ENCODE measurements at regions not wholly inside any gene's neighbourhood (a gene's known extent, or its start where the extent isn't known, plus 50 kb on each side); places are given as distances from the start of the nearest gene placed in this dataset.

DNA sequence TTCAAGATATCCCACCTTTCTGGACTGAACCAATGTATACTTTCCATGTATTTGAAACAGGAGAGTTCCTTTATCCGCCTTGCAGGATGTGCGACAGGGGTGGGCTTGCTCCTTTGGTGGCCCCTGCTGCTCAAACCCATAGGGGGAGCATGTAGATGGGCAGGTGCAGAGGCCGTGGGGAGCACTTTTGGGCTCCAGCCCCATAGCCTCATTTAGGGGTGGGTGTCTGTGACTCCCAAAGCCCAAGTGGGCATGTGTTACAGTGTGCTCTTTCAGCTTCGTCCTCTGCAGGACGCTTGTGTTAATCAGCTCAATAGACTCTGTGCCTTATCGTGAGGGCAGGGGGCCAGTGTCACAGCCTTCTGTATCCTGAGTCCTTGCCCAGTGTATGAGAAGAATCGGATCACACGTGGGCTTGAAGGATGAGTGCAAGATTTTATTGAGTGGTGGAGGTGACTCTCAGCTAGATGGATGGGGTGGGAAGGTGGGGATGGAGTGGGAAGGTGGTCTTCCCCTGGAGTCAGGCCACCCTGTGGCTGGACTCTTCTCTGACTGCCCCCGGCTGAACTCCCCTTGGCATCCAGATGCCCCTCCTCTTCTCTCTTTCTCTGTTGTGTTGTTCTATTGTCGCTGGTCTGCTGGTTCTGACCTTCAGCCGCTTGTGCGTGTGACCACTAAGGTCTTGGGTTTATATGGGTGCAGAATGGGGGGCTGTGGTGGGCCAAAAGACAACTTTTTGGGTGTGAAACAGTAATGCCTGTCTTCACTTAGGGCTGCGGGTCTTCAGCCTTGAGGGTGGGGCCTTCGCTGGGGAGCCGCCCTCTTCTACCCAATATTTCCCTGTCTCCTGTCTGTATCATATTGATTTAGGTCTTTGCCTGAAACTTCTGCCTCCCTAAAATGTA, 262.2 kb downstream of the GLRX3 start:
- H3K36me3 Mint-ChIP-seq (ENCODE audit: low read depth), result peaks cover 52% of the 10 kb centered on the region
- H4K20me1 ChIP-seq (replicated peaks; ENCODE audit: insufficient read depth), result no peaks in the 10 kb centered on the region
- TF ChIP-seq ZNF331 (CRISPR knock-in tag; IDR thresholded peaks at IDR 0.05; ENCODE audit: low read depth), result no peak
- TF ChIP-seq, protein P1, sequence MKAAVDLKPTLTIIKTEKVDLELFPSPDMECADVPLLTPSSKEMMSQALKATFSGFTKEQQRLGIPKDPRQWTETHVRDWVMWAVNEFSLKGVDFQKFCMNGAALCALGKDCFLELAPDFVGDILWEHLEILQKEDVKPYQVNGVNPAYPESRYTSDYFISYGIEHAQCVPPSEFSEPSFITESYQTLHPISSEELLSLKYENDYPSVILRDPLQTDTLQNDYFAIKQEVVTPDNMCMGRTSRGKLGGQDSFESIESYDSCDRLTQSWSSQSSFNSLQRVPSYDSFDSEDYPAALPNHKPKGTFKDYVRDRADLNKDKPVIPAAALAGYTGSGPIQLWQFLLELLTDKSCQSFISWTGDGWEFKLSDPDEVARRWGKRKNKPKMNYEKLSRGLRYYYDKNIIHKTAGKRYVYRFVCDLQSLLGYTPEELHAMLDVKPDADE (IDR thresholded peaks at IDR 0.05), result no peak
- no peak for TF ChIP-seq ZNF114 (CRISPR knock-in tag; IDR thresholded peaks at IDR 0.05)
- H3F3A ChIP-seq (replicated peaks; ENCODE audit: low read depth), result no peaks in the 10 kb centered on the region
- no peak overlapping the region for H3K27ac Mint-ChIP-seq
- H3K4me3 ChIP-seq, result no peak overlapping the region
- H3K27me3 ChIP-seq (ENCODE audit: insufficient read depth), result no peaks in the 10 kb centered on the region
- no peaks in the 10 kb centered on the region for H3K4me1 ChIP-seq (ENCODE audit: insufficient read depth)
- no peaks in the 10 kb centered on the region; the same call in 1 of the 2 replicates for H3K36me3 ChIP-seq (ENCODE audit: insufficient read depth)
- H3K79me2 ChIP-seq (replicated peaks; ENCODE audit: insufficient read depth), result no peaks in the 10 kb centered on the region
- no peak overlapping the region for H2AFZ ChIP-seq
- no peak overlapping the region for H3K27ac ChIP-seq (ENCODE audit: low read depth)
- H3K9me2 ChIP-seq (ENCODE audit: insufficient read depth), result no peaks in the 10 kb centered on the region
- H3K4me3 Mint-ChIP-seq, result no peak overlapping the region
- DNase-seq (ENCODE audit: low spot score), result no peak
- no peak overlapping the region for H3K4me2 ChIP-seq
- H3K27me3 Mint-ChIP-seq (ENCODE audit: insufficient read depth, low read depth, poor library complexity), result peaks cover 10% of the 10 kb centered on the region
- no peaks in the 10 kb centered on the region; the same call in 2 of the 3 replicates for H3K4me1 Mint-ChIP-seq
- peaks cover 96% of the 10 kb centered on the region for H3K9me3 Mint-ChIP-seq
- ATAC-seq, result no peak

DNA sequence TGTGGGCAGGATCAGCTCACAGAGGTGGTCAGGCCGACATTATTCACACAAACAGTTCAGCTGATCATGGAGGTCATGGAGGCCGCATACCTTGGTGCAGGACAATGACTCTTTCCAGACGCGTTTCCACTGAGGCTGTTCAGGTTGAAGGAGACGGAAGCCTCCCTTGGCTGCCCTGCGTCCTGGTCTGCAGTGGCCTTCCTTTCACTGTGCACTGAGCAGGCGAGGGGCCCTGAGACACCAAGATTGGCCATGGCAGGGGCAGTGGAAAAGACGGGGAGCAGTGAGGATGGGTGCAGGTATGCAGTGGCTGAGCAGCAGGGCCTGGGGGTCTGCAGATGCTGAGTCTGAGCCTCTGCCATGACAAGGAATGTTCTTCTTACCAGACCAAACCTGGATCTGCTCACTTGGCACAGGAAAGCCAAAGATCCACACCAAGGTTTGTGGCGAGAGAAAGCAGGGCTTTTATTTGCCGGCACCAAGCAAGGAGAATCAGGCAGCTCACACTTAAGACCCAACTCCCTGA, 263.3 kb downstream of the GLRX3 start:
- Histone ChIP-seq H3K4me2 (no peak overlapping the region), H3K36me3 (ENCODE audit: insufficient read depth) (no peaks in the 10 kb centered on the region; the same call in 1 of the 2 replicates), H3K27ac (ENCODE audit: low read depth) (no peak overlapping the region), H3K4me3 (no peak overlapping the region), H3K9me2 (ENCODE audit: insufficient read depth) (no peaks in the 10 kb centered on the region), H3K79me2 (replicated peaks; ENCODE audit: insufficient read depth) (no peaks in the 10 kb centered on the region), H2AFZ (no peak overlapping the region), H3F3A (replicated peaks; ENCODE audit: low read depth) (no peaks in the 10 kb centered on the region), H4K20me1 (replicated peaks; ENCODE audit: insufficient read depth) (no peaks in the 10 kb centered on the region), H3K27me3 (ENCODE audit: insufficient read depth) (no peaks in the 10 kb centered on the region), H3K4me1 (ENCODE audit: insufficient read depth) (no peaks in the 10 kb centered on the region)
- ATAC-seq (no peak), DNase-seq (ENCODE audit: low spot score) (no peak)
- H3K27me3 Mint-ChIP-seq (ENCODE audit: insufficient read depth, low read depth, poor library complexity), result peaks cover 10% of the 10 kb centered on the region
- peaks cover 53% of the 10 kb centered on the region for H3K36me3 Mint-ChIP-seq (ENCODE audit: low read depth)
- no peak overlapping the region for H3K4me3 Mint-ChIP-seq
- H3K9me3 Mint-ChIP-seq, result peaks cover 96% of the 10 kb centered on the region
- H3K4me1 Mint-ChIP-seq, result no peaks in the 10 kb centered on the region; the same call in 2 of the 3 replicates
- no peak overlapping the region for H3K27ac Mint-ChIP-seq
- TF ChIP-seq JUNB (IDR thresholded peaks at IDR 0.05; ENCODE audit: unreplicated experiment), result no peak
- TF ChIP-seq CTCF (conservative IDR thresholded peaks at IDR 0.05; ENCODE audit: low read depth in 2 of 2), result no peak
- no peak for TF ChIP-seq ZNF331 (CRISPR knock-in tag; IDR thresholded peaks at IDR 0.05; ENCODE audit: low read depth)
- TF ChIP-seq EZH2 (IDR thresholded peaks at IDR 0.05; ENCODE audit: low read depth, unreplicated experiment), result no peak
- no peak for TF ChIP-seq ZNF114 (CRISPR knock-in tag; IDR thresholded peaks at IDR 0.05)
- TF ChIP-seq CREB1 (CRISPR knock-in tag; IDR thresholded peaks at IDR 0.05; ENCODE audit: low read depth), result no peak
- no peak for TF ChIP-seq EZH2phosphoT487 (IDR thresholded peaks at IDR 0.05; ENCODE audit: unreplicated experiment)
- TF ChIP-seq, protein P2, sequence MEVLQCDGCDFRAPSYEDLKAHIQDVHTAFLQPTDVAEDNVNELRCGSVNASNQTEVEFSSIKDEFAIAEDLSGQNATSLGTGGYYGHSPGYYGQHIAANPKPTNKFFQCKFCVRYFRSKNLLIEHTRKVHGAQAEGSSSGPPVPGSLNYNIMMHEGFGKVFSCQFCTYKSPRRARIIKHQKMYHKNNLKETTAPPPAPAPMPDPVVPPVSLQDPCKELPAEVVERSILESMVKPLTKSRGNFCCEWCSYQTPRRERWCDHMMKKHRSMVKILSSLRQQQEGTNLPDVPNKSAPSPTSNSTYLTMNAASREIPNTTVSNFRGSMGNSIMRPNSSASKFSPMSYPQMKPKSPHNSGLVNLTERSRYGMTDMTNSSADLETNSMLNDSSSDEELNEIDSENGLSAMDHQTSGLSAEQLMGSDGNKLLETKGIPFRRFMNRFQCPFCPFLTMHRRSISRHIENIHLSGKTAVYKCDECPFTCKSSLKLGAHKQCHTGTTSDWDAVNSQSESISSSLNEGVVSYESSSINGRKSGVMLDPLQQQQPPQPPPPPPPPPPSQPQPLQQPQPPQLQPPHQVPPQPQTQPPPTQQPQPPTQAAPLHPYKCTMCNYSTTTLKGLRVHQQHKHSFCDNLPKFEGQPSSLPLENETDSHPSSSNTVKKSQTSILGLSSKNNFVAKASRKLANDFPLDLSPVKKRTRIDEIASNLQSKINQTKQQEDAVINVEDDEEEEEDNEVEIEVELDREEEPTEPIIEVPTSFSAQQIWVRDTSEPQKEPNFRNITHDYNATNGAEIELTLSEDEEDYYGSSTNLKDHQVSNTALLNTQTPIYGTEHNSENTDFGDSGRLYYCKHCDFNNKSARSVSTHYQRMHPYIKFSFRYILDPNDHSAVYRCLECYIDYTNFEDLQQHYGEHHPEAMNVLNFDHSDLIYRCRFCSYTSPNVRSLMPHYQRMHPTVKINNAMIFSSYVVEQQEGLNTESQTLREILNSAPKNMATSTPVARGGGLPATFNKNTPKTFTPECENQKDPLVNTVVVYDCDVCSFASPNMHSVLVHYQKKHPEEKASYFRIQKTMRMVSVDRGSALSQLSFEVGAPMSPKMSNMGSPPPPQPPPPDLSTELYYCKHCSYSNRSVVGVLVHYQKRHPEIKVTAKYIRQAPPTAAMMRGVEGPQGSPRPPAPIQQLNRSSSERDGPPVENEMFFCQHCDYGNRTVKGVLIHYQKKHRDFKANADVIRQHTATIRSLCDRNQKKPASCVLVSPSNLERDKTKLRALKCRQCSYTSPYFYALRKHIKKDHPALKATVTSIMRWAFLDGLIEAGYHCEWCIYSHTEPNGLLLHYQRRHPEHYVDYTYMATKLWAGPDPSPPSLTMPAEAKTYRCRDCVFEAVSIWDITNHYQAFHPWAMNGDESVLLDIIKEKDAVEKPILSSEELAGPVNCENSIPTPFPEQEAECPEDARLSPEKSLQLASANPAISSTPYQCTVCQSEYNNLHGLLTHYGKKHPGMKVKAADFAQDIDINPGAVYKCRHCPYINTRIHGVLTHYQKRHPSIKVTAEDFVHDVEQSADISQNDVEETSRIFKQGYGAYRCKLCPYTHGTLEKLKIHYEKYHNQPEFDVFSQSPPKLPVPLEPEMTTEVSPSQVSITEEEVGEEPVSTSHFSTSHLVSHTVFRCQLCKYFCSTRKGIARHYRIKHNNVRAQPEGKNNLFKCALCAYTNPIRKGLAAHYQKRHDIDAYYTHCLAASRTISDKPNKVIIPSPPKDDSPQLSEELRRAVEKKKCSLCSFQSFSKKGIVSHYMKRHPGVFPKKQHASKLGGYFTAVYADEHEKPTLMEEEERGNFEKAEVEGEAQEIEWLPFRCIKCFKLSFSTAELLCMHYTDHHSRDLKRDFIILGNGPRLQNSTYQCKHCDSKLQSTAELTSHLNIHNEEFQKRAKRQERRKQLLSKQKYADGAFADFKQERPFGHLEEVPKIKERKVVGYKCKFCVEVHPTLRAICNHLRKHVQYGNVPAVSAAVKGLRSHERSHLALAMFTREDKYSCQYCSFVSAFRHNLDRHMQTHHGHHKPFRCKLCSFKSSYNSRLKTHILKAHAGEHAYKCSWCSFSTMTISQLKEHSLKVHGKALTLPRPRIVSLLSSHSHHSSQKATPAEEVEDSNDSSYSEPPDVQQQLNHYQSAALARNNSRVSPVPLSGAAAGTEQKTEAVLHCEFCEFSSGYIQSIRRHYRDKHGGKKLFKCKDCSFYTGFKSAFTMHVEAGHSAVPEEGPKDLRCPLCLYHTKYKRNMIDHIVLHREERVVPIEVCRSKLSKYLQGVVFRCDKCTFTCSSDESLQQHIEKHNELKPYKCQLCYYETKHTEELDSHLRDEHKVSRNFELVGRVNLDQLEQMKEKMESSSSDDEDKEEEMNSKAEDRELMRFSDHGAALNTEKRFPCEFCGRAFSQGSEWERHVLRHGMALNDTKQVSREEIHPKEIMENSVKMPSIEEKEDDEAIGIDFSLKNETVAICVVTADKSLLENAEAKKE (CRISPR knock-in tag; IDR thresholded peaks at IDR 0.05), result no peak
- TF ChIP-seq, protein P1 (IDR thresholded peaks at IDR 0.05), result no peak

All from GM23338 (cell line).